Superior temporal gyrus (tissue), 1 donor: ENCODE measurements at regions not wholly inside any gene's neighbourhood (a gene's known extent, or its start where the extent isn't known, plus 50 kb on each side); places are given as distances from the start of the nearest gene placed in this dataset.
"Not testable (repeated sequence)": the region's sequence is repeated elsewhere in the genome, so short reads cannot be mapped to it uniquely, and the experiment has no call there.

Experiments used
- DNase-seq: peaks from one replicate; pipeline ENCODE4 v3.0.0-alpha.2; 2016; ENCODE audit errors: extremely low spot score

- DNase-seq, result no peak
Measured at GRCh38 chr18:60892441-60892840, 440.8 kb upstream of the CDH20 start.

GRCh38 chr18:60892855-60893254 lies 440.4 kb upstream of the CDH20 start:
- no peak for DNase-seq

DNA sequence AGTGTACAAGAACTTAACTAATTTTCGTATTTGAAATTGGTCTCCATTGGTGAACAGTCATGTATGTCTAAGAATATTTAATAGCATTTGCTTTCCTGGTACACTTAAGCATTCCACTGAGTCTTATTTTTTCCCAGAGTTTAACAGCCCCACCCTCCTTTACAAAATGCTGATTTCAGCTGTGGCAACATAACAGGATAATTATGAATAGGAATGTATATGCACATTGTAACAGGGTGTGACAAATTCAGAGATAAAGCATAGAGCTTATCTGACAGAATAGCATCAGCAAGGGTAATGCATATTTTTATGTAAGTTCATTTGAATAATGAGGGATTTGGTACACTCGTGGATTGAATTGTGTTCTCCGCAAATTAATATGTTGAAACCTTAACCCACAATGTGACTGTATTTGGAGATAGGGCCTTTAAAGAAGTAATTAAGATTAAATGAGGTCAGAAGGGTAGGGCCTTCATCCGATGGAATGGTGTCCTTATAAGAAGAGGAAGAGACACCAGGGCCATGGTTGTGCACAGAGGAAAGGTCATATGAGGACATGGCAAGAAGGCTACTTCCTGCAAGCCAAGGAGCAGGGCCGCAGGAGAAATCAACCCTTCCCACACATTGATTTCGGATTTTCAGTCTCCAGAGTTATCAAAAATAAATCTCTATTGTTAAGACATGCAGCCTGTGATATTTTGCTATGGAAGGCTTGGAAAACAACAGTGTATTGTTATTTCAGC lies 439.7 kb upstream of the CDH20 start:
- no peak for DNase-seq

DNA sequence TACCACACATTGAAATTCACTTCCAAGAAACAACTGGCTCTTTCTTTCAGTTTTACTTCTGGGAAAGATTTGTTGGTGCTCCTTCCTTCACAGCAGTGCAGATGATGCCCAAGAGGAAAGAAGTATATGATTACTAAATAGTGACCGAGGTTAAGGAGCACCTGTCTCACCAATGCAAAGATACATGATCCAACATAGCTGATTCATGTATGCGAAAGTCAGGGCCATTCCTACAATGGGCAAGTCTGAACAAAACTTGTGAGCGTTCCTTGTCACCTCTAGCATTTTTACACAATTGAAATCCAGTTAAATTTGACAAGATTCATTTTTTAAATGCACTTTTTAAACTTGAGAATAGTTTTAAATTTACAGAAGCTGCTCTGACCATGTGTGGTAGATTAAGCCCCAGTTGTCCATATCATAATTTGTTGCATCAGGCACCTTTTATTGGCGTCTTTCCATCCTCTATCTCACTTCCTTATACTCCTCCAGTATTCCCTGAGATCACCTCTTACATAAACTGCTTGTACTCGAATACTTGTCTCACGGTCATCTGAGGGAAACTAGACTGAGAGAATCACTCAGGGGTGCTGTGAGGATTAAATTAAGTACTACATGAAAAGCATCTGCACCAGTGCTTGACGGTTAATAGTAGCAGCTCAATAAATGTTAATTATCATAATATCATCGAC lies 438.8 kb upstream of the CDH20 start:
- no peak for DNase-seq

DNA sequence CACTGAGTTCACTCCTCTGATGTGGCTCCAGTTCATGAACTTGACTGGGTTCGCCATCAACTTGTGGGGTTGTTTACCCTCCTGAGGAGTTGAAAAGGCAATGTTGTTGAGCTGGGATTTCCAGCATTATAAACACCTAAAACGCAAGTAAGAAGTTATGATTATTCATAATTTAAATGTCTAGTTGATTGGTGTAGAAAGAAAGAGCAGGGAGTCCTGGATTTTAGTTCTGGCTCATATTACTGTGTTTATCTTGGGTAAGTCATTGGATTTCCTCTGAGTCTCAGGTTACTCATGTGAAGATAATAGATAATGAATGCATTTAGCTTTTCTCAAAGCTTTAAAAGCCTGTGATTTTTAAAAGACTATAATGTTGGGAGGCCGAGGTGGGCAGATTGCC lies 438.0 kb upstream of the CDH20 start:
- DNase-seq, result no peak

DNA sequence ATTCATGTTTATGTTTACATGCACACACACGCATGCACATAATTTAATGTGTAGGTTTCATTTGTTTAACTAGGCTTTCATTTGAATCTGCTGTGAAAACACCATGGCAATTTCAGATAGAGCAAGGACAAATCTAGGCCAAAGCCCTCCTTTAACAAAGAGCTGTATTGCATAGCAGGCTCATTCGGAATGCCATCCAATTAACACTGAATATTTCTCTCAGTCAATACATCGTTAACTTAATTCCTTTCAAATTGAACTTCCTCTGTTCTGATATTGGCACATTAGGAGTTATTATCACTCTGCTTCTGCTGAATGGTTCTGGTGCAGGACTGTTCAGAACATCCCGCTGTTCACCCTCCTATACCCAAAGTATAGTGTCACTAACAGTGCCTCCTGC lies 435.1 kb upstream of the CDH20 start:
- DNase-seq, result no peak

GRCh38 chr18:60905699-60906098 lies 427.5 kb upstream of the CDH20 start:
- DNase-seq, result no peak

DNA sequence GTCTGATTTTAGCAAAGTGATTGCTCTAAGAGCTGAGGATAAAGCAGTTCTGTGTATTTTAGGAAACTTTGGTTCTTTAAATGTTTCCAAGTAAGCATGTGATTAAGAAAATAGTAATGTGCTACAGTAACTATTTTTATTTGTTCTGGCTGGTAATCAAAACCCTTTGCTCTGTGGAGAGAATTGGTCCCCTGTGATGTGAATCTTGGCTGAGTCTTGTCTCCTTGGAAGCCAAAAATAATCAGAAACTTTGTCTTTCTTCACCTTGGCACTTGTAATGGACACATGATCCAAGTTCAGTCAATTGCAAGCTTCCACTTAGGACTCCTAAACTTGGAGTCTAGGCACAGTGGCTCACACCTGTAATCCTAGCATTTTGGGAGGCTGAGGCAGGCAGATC lies 422.7 kb upstream of the CDH20 start:
- DNase-seq, result no peak

GRCh38 chr18:60911504-60911903 lies 421.7 kb upstream of the CDH20 start:
- no peak for DNase-seq

GRCh38 chr18:60915160-60915559 lies 418.1 kb upstream of the CDH20 start:
- DNase-seq, result no peak

DNA sequence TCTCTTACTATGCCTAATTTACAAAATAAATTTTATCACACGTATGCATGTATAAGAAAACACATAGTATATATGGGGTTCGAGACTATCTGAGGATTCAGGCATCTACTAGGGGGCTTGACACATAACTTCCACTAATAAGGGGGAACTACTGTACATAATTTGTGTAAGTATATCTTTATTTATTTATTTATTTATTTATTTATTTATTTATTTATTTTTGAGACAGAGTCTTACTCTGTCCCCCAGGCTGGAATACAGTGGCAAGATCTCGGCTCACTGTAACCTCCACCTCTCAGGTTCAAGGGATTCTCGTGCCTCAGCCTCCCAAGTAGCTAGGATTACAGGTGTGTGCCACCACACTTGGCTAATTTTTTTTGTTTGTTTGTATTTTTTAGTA lies 414.4 kb upstream of the CDH20 start:
- not testable (repeated sequence) for DNase-seq

DNA sequence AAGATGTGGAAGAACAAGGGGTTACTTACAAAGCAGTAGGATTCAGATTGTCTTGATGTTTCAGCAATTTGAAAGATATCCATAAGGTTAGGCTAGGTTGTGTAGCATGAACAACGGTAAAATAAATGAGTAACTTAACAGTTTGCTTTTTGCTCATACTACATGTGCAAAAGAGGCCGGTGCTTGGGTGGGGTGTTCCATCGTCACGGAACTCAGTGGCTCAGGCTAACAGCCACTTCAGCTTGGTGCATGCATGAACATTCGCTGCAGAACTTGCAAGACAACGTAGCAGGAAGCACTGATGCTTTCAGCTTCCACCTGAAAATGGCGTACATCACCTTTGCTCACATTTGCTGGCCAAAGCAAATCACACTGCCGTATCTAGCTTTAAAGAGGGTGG lies 407.3 kb upstream of the CDH20 start:
- no peak for DNase-seq

DNA sequence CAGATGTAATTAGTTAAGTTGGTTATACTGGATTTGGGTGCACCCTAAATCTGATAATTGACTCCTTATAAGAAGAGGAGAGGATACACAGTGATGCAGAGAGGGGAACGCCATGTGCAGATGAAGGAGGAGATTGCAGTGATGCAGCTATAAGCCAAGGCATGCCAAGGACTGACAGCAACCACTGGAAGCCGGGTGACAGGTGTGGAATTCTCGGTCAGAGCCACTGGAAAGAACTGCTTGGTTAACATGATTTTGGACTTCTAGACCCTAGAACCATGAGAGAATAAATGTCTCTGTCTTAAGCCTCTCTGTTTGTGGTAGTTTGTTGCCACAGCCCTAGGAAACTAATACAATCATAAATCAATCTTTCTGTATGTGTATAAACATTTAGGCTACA lies 403.3 kb upstream of the CDH20 start:
- no peak for DNase-seq

DNA sequence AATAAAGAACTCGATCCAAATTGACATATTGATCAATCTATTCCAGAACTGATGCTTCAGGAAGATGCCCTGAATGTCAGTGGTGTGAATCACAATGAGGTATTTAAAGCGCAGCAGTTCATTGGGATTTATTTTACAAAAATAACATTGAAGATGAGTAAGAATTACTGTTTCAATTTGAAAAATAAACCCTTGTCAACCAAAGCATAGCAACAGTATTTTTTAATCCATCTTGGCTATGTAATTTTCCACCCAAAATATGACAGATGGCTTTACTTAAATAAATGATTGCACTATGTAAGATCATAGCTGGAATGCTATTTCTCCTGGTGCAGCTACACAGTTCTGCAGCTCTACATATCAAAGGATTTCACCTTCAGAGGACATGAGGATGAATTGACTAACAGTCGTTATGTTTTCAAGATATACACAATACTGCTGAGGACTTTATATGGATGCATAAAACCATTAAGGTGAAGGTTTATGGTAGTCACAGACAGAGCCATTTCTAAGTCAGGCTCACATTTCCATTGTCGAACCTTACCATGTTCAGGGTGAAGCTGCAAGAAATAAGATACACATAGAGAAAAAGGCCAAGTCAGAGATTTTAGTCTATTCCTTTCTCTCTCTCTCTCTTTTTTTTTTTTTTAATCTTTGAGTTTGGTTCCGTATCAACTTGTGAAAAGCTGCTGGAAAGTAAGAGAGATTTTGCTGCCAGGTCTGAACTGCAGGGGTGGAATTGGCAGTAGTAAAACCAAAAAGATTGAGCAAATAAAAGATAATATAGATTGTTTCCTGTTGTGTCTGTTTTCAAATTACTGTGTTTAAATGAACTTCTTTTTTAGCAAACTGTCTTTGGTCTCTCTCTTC lies 398.0 kb upstream of the CDH20 start:
- peak; percentile 40 for DNase-seq

- DNase-seq, result no peak
Measured at GRCh38 chr18:60936101-60936500, 397.1 kb upstream of the CDH20 start.

GRCh38 chr18:60943297-60943696 lies 389.9 kb upstream of the CDH20 start:
- DNase-seq, result no peak

GRCh38 chr18:60950634-60951033 lies 382.6 kb upstream of the CDH20 start:
- DNase-seq, result no peak

- no peak for DNase-seq
Measured at GRCh38 chr18:60951091-60951490, 382.1 kb upstream of the CDH20 start.

DNA sequence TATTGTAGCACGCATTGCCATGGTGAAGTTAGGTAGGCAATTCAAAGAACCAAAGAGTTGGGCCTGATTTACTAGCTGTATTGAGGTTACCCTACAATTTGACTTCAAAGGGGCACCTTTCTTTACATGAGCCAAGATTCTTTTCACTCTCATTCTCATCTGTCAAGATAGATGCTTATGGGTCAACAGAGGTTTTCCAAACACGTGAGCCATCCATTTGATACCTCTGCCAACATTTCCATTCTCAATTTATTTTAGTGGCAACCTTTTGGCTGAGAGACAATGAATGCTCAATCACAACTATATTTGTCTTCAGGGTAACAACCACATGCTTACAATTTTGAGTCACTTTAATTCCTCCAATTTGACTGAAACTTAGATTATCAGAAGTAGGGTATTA lies 370.6 kb upstream of the CDH20 start:
- DNase-seq, result no peak

GRCh38 chr18:60965856-60966255 lies 367.4 kb upstream of the CDH20 start:
- no peak for DNase-seq

GRCh38 chr18:60966876-60967275 lies 366.4 kb upstream of the CDH20 start:
- DNase-seq, result no peak

DNA sequence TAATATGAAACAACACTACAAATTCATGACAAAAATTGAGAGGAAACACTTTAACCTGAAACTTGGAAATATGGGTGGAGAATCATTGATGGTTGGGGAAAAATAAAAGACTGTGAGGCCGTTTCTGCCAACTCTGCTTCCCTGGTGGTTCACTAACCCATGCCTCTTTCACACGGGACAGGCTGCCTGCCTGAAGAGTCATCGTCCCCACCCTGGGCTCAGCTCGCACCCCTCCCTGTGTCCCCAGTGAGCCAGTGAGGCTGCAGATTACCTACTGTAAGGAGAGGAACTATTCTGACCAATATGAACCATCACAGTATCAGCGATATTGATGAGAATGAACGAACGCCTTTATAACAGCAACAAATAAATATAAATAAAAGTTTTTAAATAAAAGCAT lies 357.8 kb upstream of the CDH20 start:
- DNase-seq, result no peak

GRCh38 chr18:60976976-60977375 lies 356.3 kb upstream of the CDH20 start:
- DNase-seq, result no peak
